ENCODE measurements at regions not wholly inside any gene's neighbourhood (a gene's known extent, or its start where the extent isn't known, plus 50 kb on each side); places are given as distances from the start of the nearest gene placed in this dataset.

GRCh38 chr6:40936818-40937251 is 102.2 kb downstream of the UNC5CL start:
- DNase-seq, result no peak

GRCh38 chr6:40933864-40934263 is 105.2 kb downstream of the UNC5CL start:
- DNase-seq, result no peak

GRCh38 chr6:40932953-40933352 is 106.1 kb downstream of the UNC5CL start:
- no peak for DNase-seq

- no peak for DNase-seq
These were observed 106.7 kb downstream of the UNC5CL start for GRCh38 chr6:40932366-40932765.

- no peak for DNase-seq
These were observed 107.1 kb downstream of the UNC5CL start for GRCh38 chr6:40931931-40932330.

- DNase-seq, result no peak
These were observed 108.5 kb downstream of the UNC5CL start for GRCh38 chr6:40930555-40930954.

- no peak for DNase-seq
These were observed 109.0 kb downstream of the UNC5CL start for GRCh38 chr6:40930045-40930444.

- no peak for DNase-seq
These were observed 109.8 kb downstream of the UNC5CL start for GRCh38 chr6:40929176-40929575.

GRCh38 chr6:40928763-40929162 is 110.3 kb downstream of the UNC5CL start:
- DNase-seq, result no peak

- no peak for DNase-seq
These were observed 110.7 kb downstream of the UNC5CL start for GRCh38 chr6:40928307-40928706.

- no peak for DNase-seq
These were observed 113.7 kb downstream of the UNC5CL start for GRCh38 chr6:40925341-40925740.

- no peak for DNase-seq
These were observed 114.2 kb downstream of the UNC5CL start for GRCh38 chr6:40924839-40925238.

- DNase-seq, result no peak
These were observed 115.1 kb downstream of the UNC5CL start for GRCh38 chr6:40923880-40924279.

GRCh38 chr6:40923326-40923725 is 115.7 kb downstream of the UNC5CL start:
- DNase-seq, result no peak

- no peak for DNase-seq
These were observed 116.7 kb downstream of the UNC5CL start for GRCh38 chr6:40922281-40922680.

GRCh38 chr6:40918040-40918651 is 120.9 kb downstream of the UNC5CL start:
- no peak for DNase-seq

- DNase-seq, result no peak
These were observed 121.4 kb downstream of the UNC5CL start for GRCh38 chr6:40917603-40918002.

GRCh38 chr6:40916845-40917244 is 122.2 kb downstream of the UNC5CL start:
- no peak for DNase-seq

GRCh38 chr6:40915165-40915564 is 123.9 kb downstream of the UNC5CL start:
- no peak for DNase-seq

GRCh38 chr6:40914005-40914404 is 125.0 kb downstream of the UNC5CL start:
- no peak for DNase-seq

- DNase-seq, result peak; percentile 7 to 21
These were observed 126.7 kb downstream of the UNC5CL start for GRCh38 chr6:40912158-40912946.

- DNase-seq, result no peak
These were observed 128.6 kb downstream of the UNC5CL start for GRCh38 chr6:40910260-40910893.

GRCh38 chr6:40909811-40910210 is 129.2 kb downstream of the UNC5CL start:
- DNase-seq, result no peak

GRCh38 chr6:40907198-40907701 is 131.8 kb downstream of the UNC5CL start:
- no peak for DNase-seq
